NCI-H226 (cell line): ENCODE measurements at regions not wholly inside any gene's neighbourhood (a gene's known extent, or its start where the extent isn't known, plus 50 kb on each side); places are given as distances from the start of the nearest gene placed in this dataset.
"Not testable (repeated sequence)": the region's sequence is repeated elsewhere in the genome, so short reads cannot be mapped to it uniquely, and the experiment has no call there.

Source experiments
- DNase-seq: peaks from one replicate; pipeline ENCODE4 v3.0.0-alpha.2; 2015

GRCh38 chr3:8366219-8366810, 135.3 kb upstream of the LMCD1 start:
- no peak for DNase-seq

DNA sequence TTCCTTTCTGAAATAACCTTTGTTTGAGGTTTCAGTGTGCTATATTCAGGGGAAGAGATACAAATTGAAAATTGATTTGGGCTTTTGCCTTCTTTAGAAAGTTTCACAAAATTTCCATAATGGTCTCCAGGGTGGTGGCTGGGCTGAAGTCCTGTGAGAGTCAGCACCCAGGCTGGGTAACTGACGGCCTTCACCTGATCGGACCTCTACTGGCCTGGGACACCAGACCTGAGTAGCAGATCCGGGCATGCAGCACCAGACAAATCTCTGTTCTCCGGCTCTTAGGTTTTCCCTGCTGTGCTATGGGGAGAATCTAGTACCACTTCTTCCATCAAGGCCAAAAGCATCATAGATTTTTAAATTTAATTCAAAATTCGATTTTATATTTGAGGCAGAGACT, 133.0 kb upstream of the LMCD1 start:
- no peak for DNase-seq

DNA sequence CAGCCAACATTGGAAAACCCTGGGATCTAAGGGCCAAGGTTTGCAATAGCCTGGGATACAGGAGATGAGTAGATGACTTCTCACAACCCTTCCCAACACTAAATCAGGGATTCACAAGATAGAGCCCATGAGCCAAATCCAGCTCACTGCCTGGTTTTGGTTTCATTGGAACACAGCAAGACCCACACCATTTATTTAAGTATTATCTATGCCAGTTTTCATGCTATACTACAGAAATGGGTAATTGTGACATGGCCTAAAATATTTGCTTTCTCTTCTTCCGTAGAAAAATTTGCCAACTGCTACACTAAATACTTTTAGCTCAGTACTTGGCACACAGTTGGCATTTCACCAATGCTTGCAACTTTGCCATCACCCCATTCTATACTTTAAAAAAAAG, 132.0 kb upstream of the LMCD1 start:
- DNase-seq = no peak

DNA sequence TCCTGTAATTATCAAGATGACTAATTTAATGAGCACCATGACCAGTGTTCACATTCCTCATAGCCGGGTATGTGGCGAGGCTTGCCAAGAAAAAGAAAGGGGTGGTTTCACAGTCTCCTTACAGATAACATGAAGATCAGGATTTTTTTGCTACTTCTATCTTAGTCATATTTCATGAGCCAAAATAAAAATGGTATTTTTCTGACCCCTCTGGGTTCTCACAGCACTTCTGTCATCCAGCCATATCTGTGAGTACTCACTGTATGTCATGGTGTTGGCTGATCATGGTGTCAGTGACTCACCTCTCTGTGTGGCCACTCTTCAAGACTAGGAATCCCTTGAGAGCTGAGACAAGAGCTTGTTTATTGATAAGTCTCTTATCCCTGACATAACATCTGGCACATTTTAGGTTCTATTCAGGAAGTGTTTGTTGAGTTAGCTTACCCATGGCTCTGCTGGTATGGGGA, 130.5 kb upstream of the LMCD1 start:
- DNase-seq = peak; percentile 40

DNA sequence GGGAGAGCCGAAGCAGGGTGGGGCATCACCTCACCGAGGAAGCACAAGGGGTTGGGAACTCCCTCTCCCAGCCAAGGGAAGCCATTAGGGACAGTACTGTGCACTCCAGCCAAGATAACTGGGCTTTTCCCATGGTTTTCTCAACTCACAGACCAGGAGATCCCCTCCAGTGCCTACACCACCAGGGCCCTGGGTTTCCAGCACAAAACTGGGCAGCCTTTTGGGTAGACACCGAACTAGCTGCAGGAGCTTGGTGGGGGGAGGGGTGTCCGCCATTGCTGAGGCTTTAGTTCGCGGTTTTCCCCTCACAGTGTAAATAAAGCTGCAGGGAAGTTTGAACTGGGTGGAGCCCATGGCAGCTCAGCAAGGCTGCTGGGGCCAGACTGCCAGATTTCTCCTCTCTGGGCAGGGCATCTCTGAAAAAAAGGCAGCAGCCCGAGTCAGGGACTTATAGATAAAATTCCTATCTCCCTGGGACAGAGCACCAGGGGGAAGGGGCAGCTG, 129.6 kb upstream of the LMCD1 start:
- DNase-seq = no peak

DNA sequence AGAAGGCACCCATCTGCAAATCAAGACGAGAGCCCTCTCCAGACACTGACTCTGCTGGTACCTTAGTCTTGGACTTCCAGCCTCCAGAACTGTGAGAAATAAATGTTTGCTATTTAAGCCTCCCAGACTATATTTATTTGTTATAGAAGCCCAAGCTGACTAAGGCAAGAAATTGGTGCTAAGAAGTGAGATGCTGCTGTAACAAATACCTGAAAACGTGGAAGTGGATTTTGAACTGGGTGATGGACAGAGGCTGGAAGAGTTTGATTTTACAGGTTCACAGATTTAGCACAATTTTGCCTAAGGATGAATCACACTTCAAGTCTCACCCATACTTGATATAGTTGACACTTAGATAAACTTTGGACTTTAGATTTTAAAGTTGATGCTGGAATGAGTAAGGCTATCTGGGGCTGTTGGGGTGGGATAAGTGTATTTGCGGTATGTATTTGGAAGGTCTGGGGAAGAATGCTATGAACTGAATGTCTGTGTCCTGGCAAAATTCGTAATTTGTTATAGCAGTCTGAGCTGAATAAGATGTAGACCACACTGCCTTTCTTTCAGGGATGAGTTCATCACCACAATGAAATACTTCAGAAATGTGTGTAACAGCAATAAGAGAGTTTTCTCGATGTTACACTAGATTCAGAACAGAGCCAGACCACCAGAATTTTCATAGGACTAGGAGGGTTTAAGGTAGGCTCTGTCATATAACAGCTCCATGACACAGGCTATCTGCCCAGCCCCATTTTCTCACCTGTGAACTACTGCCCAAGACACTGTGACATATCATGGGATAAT, 120.5 kb upstream of the LMCD1 start:
- DNase-seq = no peak

GRCh38 chr3:8385848-8386620, 115.6 kb upstream of the LMCD1 start:
- DNase-seq = no peak

DNA sequence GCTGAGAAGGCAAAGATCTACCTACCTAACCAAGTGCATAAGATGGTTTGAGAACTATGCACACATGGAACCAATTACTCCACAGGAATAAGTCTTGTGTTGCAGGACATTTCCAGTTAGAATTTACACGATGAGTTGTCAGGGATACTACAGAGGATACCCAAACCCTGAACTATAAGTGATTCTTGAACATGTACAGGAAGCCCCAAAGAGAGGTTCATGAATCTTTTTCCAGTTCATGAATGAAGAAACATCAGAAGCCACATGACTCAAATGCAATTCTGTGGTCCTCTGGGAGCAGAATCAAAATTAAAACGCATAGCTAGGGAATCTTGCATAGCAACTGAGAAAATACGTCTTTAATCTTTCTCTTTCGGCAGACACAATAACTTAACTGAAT, 114.1 kb upstream of the LMCD1 start:
- no peak for DNase-seq

DNA sequence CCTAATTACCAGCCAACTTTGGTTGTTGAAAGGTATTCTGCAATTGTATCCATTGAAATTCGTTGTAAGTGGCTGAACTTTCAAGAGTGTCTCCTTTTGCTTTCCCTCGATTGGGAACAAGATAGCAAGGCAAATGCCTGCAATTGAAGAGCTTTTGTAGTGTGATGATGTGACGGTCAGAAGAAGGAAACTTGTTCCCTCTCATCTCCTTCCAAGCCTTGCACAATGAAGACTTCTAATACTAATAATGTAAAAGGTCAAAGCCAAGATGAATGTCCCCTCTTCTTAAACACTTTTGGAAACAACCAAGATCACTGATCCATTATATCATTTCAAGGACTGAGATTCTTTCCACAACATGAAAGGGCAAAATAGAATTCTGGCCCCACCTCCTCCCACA, 101.9 kb upstream of the LMCD1 start:
- no peak for DNase-seq

- no peak for DNase-seq
These were observed 100.7 kb upstream of the LMCD1 start for GRCh38 chr3:8400911-8401310.

DNA sequence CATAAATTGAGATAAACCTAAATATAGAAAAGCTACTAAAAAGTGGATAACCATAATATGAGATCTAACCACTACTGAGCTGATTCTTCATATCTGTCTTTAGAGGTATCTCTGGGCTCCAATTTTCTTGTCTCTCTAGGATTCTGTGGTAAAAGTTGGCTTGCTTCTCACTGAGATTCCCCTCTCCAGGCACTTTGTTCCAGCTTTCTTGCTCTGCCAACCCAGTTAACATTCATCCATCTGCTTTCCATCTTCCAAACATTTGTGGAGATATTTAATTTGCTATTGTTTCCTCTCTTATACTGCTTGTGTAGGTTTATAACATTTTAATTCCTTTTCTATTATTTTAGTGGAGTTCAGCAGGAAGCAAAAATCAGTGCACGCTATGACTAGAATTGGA, 97.6 kb upstream of the LMCD1 start:
- DNase-seq = no peak

DNA sequence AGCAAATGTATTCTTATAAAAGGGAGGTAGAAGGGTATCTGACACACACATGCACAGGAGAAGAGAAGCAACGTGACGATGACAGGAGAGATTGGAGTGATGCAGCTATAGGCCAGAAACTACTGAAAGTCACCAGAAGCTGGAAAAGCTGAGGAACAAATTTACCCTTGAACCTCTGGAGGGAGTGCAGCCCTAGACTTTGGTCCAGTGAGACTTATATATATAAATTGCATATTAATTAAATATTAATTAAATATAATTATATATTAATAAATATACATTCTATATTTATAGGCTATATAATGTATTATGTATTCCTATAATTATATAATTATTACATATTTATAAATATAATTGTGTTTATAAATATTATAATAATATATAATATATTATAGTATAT, 96.5 kb upstream of the LMCD1 start:
- DNase-seq = no peak

- DNase-seq = no peak
These were observed 95.1 kb upstream of the LMCD1 start for GRCh38 chr3:8406479-8406878.

- no peak for DNase-seq
These were observed 88.2 kb upstream of the LMCD1 start for GRCh38 chr3:8413337-8413926.

DNA sequence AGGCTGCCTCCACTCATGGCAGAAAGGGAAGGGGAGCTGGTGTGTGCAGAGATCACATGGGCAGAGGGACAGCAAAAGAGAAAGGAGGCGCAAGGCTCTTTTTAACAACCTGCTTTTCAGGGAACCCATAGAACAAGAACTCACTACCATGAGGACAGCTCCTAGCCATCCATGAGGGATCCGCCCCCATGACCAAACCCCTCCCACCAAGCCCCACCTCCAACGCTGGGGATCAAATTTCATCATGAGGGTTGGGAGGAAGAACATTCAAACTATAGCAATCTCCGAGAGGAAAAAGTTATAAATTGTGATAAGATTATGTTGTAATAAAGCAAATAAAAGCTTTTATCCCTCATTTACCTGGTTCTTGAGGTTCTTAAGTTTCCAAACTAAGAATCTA, 84.7 kb upstream of the LMCD1 start:
- peak; percentile 49 for DNase-seq

DNA sequence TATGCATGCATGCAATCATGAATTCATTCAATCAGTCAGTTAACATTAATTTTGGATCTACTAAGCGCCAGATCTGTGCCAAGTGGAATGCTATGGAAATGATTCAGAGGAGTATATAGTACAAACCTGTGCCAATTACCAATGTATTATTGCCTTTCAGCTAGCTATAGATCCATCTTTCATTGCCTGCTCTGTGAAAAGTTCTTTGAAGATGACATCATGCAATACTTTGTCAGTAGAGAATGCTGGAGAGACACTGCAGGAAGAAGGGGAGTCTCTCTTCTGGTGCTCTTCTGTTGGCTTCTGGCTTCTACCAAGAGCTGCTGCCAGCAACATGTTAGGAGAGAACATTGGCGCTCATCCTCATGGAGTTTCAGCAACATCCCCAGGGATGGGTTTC, 81.0 kb upstream of the LMCD1 start:
- DNase-seq = no peak

- DNase-seq = no peak
These were observed 80.4 kb upstream of the LMCD1 start for GRCh38 chr3:8421267-8421666.

- no peak for DNase-seq
These were observed 79.9 kb upstream of the LMCD1 start for GRCh38 chr3:8421711-8422110.

- DNase-seq = no peak
These were observed 78.3 kb upstream of the LMCD1 start for GRCh38 chr3:8423307-8423706.

DNA sequence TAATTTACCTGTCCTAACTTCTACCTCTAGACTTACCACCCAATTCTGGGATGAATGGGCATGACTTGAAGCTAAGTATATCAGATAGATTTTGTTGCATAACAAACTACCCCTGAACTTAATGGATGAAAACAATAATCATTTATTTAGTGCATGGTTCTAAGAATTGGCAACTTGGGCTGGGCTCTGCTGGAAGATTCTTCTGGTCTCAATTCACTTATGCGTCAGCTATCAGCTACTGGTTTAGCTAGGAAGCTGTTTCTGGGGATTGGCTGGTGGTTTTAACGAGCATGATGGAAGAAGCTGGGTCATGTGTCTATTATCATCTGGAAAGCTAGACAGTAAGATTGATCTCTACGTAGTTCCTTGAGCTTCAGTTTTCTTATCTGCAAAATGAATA, 77.3 kb upstream of the LMCD1 start:
- DNase-seq = no peak

GRCh38 chr3:8436661-8437287, 64.8 kb upstream of the LMCD1 start:
- no peak for DNase-seq

- no peak for DNase-seq
These were observed 63.0 kb upstream of the LMCD1 start for GRCh38 chr3:8438507-8439079.

- DNase-seq = not testable (repeated sequence)
These were observed 61.5 kb upstream of the LMCD1 start for GRCh38 chr3:8440142-8440541.
